GM18502 (cell line): ENCODE measurements at regions not wholly inside any gene's neighbourhood (a gene's known extent, or its start where the extent isn't known, plus 50 kb on each side); places are given as distances from the start of the nearest gene placed in this dataset.
"Not testable (repeated sequence)": the region's sequence is repeated elsewhere in the genome, so short reads cannot be mapped to it uniquely, and the experiment has no call there.

Source experiments
- ATAC-seq: cut with Tn5 transposase; IDR thresholded peaks from one replicate; pipeline ENCODE4 v1.9.1; 2021; ENCODE audit warnings: mild to moderate bottlenecking; ENCODE audit not compliant: unreplicated experiment, poor library complexity

DNA sequence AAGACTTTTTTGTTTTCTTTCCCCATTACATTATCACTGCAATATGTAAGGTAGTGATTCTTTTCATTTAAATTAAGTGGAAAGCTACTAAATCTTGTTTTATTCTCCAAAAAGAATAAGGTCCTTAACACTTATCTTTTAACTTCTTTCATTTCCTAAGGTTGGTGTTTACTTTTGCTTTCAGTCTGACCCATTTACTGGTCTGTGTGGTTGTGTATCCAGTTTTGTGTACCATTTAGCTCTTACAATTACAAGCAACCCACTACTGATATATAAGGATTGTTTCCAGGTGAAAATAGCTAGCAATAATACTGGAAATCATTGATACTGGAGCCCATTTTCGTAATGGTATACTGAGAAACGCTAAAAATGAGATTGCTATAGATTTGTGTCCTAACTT lies 123.1 kb upstream of the CXorf66 start:
- ATAC-seq = no peak

DNA sequence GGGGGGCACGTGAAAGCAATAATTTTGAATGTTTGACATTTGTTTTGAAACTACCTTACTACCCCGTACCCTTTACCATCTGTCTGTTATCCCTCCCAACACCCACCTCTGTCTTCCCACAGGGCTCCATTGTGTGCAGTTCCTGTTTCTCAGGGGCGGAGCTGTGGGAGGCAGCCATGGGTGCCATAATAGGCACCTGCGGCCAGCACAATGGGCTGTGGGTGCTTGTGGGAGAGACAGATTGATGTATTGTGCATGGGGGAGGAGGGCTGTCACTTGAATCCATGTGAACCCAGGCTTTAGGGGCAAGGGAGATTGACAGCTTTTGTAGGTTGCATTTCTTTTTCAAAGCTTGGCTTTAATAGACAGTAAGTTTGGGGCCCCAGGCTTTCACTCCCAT lies 122.6 kb upstream of the CXorf66 start:
- peak; percentile 59 for ATAC-seq

DNA sequence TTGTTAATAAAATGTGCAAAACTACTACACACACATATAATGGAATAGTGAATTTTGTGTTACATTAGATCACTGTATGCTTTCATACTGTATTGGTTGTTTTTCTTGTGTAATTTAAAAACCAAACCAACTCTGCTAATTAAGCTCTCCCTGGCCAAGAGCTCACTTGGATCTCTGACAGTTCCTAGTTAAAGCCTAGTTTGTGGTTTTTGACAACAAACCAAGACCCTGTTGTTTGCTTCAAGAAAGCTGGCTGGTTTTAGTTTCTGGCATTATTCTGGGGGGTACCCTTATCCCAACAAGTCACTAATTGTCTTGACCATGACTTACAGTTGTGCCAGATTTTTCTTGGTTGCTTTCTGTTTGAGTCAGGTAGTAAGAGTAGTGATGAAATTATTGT lies 121.4 kb upstream of the CXorf66 start:
- no peak for ATAC-seq

DNA sequence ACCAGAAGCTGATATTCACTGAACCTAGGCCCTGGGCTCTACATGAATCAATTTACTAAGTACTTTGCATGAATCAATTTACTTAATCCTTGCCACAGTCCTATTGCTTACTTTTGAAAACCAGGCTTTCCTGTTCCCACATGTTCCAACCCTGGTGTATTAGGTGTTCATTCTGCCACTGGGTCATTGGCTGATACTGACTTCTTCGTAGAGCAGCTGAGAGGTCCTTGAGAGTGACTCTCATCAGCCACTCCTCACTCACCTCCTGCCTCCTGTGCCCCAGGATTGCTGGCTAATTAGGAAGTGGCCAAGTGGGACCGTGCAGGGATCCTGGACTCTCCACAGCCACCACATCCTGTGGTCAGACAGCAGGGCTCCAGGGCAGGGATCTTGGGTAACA lies 109.5 kb upstream of the CXorf66 start:
- ATAC-seq = not testable (repeated sequence)

DNA sequence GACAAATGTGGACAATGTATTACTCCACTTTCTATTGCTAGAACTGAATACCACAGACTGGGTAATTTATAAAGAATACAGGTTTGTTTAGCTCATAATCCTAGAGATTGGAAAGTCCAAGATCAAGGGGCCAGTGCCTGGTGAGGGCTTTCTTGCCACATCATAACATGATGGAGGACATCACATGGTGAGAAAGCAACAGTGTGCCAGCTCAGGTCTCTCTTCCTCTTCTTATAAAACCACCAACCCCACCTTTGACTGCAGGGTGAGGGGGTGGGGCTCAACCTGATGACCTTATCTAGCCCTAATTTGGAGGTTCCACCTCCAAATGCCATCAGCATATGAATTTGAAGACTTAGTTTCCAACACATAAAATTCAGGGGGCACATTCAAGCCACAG lies 105.7 kb upstream of the CXorf66 start:
- no peak for ATAC-seq

DNA sequence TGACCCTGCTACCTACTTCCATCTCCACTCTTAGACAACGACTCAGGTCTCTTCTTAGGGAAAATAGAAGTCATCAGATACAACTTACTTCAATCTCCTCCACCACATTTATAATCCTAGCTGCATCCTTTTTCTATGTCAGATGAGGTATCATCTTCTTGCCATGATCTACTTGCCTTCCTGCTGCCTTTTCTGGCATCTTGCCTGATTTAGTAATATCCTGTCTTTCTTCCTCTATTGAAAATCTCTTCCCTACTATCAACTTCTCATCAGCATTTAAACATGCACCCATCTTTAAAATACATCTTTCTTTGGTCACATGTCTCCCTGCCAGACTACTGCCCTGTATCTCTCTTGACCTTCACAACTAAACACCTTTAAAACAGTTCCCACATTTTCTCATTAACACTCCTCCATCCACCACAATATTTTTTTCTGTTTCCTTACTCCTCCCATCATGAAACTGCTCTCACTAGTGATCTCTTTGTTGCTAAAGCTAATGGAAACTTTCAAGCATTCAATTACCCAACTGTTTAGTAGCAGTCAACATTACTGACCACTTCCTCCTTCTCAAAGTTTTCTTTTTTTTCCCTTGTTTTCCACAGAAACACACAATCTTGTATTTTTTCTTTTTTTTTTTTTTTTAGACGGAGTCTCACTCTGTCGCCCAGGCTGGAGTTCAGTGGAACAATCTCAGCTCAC lies 100.8 kb upstream of the CXorf66 start:
- ATAC-seq = no peak

DNA sequence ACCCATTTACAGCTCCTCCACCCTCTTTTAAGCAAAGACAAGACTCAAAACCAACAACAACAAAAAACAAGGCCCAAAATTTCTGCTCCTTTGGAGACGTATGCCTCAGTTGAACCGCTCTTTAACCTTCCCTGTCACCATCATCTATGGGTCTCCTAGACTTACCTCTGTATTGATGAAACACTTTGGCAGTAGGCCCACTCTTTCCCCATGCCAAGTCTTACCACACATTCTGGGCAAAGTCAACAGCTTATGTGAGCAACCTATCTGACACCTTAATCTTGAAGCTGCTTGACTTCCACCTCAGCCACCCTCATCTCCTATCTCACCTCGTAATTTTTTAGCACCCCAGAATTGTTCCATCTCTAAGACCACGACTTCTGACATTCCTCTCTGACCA lies 99.7 kb upstream of the CXorf66 start:
- no peak for ATAC-seq

DNA sequence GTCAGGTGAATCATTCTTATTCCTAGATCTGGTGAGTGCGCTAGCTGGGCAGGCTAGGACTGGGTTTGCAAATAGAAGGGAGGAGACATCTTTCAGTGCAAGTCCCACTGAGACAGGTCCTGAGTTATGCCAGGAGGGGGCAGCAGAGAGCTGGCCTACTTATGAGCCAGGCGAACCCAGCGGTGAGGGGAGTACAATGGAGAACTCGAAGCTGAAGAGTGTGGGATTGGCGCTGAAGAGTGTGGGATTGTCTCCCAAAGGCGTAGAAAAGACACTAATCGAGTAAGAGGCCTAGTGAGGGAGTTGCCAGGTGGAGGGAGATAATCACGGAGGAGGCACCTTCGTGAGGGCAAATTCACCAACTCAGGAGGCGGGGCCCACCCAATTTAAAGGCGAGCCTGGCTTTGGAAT lies 91.7 kb upstream of the CXorf66 start:
- ATAC-seq = peak; percentile 99

DNA sequence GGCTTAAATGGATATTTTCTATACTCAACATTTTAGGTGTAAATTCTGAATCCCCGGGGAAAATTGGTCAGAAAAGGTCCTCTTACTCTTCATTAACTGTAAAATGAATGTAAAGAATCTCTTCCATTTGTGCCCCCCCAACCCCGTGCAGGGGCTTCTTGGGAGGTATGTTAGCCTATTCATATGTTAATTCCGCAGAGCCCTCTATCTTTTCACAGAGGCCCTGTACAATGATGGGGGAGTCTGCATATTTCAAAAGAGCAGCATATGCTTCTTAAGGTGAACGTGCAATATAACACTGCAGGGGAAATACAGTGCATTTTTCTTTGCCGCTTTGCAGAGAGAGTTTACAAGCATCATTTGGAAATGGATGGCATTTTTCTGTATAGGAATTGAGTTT lies 88.5 kb upstream of the CXorf66 start:
- ATAC-seq = no peak

DNA sequence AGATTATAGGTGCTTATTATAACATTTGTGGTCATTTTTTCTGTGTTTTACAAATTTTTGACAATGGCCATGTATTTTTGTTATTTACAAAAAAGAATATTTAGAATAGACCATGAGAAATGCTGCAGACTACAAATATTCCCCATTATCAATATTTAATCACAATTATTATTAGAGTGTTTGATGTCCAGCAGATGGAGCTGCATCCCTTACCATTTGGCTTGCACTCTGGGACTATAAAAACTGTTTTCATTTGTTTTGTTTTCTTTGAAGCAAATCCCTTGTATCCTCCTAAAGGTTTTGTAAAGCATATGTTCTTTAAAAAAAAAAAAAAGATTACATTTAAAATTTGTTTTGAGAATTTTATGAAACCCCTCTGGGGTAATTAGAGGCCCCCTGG lies 85.6 kb upstream of the CXorf66 start:
- no peak for ATAC-seq

DNA sequence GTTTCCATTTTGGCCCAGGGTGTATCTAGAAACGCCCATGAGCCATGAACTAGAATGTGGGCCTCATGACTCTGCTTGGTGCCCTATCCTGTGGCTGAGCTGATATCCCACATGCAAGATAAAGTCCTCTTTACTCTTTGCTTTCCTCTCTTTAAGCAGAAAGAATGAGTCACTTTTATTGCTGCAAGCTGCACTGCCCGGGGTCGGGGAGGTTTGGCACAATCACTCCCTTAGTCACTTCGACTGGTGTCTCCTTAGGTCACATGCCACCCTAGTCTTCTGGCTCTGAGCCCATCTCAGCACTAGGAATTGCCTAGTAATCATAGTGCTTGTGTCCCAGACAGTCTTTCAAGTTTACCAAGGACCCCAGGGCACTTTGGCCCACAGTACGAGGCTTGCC lies 75.1 kb upstream of the CXorf66 start:
- ATAC-seq = no peak

DNA sequence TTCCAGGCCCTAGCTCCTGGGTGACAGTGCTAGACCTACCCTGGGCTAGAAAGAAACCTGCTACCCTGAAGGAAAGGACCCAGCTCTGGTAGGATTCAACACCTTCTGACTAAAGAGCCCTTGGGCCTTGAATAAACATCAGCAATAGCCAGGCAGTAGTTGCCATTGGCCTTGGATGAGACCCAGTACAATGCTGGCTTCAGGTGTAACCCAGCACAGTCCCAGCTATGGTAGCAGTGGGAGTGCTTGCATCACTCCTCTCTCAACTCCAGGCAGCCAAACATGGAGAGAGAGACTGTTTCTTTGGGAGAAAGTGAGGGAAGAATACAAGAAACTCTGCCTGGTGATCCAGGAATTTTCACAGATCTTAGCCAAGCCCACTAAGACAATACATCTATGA lies 73.5 kb upstream of the CXorf66 start:
- ATAC-seq = no peak

DNA sequence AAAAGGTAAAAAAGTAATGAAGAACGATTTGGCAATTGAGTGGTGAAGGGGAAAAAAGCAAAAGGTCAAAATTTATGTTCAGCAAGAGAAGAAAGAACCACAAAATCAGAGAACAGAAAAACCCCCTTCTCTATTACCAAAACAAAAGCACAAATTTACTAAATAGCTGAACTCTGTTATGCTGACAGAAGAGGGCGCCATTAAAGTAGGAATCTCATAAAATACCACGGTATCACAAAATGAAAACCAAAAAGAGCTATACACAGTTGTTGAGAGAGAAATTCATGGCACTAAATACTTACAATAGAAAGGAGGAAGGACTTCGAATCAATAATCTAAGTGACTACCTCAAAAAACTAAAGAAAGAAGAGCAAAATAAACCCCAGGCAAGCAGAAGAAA lies 69.6 kb upstream of the CXorf66 start:
- no peak for ATAC-seq

DNA sequence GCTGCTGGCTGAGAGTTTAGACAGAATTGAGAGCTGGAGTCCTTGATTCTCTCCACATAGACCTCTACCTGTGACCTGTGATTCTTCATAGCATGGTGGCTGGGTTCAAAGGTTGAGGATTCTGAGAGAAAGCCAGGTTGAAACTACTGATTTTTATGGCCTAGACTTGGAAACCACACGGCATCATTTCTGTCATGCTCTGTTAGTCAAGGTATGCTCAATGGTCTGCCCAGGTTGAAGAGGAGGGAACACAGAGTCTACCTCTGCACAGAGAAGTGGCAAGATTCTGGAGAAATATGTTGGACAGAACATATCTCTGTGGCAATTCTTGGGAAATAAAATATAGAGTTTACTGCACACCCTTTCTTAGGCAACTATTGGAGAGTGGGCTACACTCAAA lies 57.2 kb upstream of the CXorf66 start:
- ATAC-seq = no peak

DNA sequence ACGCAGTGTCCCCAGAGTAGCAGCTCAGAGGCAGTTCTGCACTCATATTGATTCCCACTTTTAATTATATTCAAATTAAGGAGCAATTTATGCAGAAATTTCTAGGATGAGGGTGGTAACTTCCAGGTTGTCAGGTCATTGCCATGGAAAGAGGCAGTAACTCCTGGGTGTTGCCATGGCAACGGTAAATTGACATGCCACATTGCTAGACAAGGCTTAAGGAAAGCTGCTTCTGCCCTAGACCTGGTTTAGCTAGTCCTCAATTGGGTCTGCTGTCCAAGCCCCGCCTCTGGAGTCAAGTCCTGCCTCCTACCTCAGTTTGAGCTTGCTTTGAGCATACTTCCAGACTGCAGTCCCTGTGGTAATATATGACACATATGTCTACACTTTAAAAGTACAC lies 53.8 kb upstream of the CXorf66 start:
- not testable (repeated sequence) for ATAC-seq
